T-helper 1 cell treated with Interleukin-12 subunit alpha and Interleukin-12 subunit beta and Interleukin-4 antibody, amounts not matched to agents 30 μg/mL and 1 μg/mL, for 36 hours (primary cell): ENCODE measurements at regions not wholly inside any gene's neighbourhood (a gene's known extent, or its start where the extent isn't known, plus 50 kb on each side); places are given as distances from the start of the nearest gene placed in this dataset.
"Not testable (repeated sequence)": the region's sequence is repeated elsewhere in the genome, so short reads cannot be mapped to it uniquely, and the experiment has no call there.

Experiments used
- H3K27ac Mint-ChIP-seq: one replicate; pipeline ENCODE4 v1.8.0; 2021; ENCODE audit warnings: mild to moderate bottlenecking, mixed read lengths
- H3K27me3 Mint-ChIP-seq: one replicate; pipeline ENCODE4 v1.8.0; 2021; ENCODE audit warnings: low read depth, mixed read lengths
- H3K36me3 Mint-ChIP-seq: one replicate; pipeline ENCODE4 v1.8.0; 2021; ENCODE audit warnings: low read depth, mixed read lengths
- H3K4me1 Mint-ChIP-seq: one replicate; pipeline ENCODE4 v1.8.0; 2021; ENCODE audit warnings: low read depth, mixed read lengths
- H3K4me3 Mint-ChIP-seq: one replicate; pipeline ENCODE4 v1.8.0; 2021; ENCODE audit warnings: mild to moderate bottlenecking, moderate library complexity, mixed read lengths
- H3K9me3 Mint-ChIP-seq: one replicate; pipeline ENCODE4 v1.8.0; 2021; ENCODE audit warnings: mixed read lengths

DNA sequence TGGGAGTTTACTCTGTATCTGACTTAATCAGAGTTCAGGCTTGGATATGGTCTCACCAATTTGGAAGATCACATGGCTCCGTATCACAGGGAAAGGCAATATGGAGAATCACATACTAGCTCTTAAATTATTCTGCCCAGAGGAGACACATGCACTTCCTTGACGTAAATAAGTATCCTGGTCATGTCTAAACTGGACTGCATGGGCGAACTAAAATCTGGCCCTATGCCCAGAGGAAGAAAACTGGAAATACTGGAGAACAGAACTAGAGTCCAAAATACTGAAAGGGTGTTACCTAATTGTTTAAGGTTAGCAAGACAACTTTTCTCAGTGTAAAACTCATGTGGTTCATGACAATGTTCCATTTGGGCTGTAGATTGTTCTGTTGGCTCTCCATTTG, 832.3 kb downstream of the RAB28 start:
- Mint-ChIP-seq H3K27me3 (no peaks in the 10 kb centered on the region), H3K9me3 (peaks cover 5% of the 10 kb centered on the region), H3K4me3 (no peak overlapping the region), H3K36me3 (no peaks in the 10 kb centered on the region), H3K4me1 (no peaks in the 10 kb centered on the region), H3K27ac (no peak overlapping the region)

DNA sequence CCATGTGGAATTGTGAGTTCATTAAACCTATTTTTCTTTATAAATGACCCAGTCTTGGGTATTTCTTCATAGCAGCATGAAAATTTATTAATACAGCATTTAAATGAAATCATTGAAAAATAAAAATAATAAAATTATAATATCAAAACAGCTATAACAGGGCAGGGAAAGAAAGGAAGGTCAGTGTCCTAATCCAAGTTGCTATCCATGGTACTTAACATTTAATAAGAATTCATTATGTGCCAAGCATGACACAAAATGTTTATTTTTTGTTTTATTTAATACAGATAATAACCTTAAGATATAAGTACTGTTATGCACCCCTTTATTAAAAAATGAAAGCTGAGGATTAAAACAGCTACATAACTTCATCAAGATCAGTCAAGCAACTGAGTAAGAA, 838.4 kb downstream of the RAB28 start:
- H3K4me3 Mint-ChIP-seq, result no peak overlapping the region
- no peaks in the 10 kb centered on the region for H3K36me3 Mint-ChIP-seq
- H3K9me3 Mint-ChIP-seq, result no peaks in the 10 kb centered on the region
- H3K27me3 Mint-ChIP-seq, result no peaks in the 10 kb centered on the region
- H3K4me1 Mint-ChIP-seq, result no peaks in the 10 kb centered on the region
- no peak overlapping the region for H3K27ac Mint-ChIP-seq

DNA sequence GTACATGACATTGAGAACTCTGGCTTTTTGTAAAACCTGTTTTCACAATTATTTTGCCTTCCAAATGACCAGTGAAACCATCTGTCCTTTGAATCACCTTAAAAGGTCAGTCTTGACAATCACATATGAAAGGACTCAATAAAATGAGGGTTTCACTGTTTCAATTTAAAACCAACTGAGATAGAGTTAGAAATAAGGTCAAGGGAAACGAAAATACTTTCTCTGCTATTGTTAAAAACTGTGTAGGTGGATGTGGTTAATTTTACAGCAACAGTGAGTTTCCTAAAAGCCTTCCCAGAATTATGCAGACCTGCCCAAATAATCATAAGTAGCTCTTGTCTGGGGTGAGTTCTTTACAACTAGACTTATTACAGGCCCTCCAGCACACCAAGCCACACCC, 839.9 kb downstream of the RAB28 start:
- Mint-ChIP-seq H3K27ac (no peak overlapping the region), H3K27me3 (no peaks in the 10 kb centered on the region), H3K9me3 (no peaks in the 10 kb centered on the region), H3K36me3 (no peaks in the 10 kb centered on the region), H3K4me1 (no peaks in the 10 kb centered on the region), H3K4me3 (no peak overlapping the region)

DNA sequence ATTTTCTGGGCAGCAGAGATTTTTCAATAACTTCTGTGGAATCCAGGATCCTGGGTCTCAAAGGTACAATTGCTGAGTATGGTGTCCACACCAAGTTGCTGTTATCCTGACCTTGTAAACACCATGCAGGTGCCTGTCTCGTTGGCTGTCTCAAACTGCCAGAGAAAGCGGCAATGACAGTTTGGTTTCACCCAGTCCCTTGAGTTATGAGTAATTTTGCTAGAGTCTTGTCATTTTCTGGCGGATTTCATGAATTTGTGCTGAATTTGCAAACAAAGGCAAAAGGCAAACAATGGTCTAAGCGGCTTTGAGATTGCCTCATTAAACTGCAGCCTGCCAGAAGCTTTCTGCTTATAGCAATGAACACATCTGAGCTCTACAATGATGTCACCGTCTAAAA, 847.9 kb downstream of the RAB28 start:
- Mint-ChIP-seq H3K36me3 (no peaks in the 10 kb centered on the region), H3K4me1 (no peaks in the 10 kb centered on the region), H3K27ac (no peak overlapping the region)

DNA sequence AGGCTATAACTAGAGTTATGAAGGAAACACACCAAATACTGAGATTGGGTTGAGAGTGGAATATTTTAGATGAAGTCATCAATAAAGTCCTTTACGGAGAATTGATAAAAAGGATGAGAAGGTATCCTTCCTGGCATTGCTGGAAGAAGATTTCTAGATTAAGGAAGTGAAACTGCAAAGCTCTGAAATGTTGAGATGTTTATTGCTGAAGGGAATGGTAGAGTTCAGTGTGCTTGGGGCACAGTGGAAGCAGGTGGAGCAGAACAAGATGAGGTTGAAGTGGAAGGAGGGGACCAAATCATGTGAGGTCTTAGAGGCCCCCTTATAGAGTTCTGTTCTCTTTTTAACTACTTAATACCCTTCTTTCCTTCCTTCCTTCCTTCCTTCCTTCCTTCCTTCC, 848.5 kb downstream of the RAB28 start:
- Mint-ChIP-seq H3K4me3 (no peak overlapping the region), H3K27ac (no peak overlapping the region), H3K9me3 (peaks cover 4% of the 10 kb centered on the region), H3K4me1 (no peaks in the 10 kb centered on the region), H3K27me3 (peaks cover 4% of the 10 kb centered on the region), H3K36me3 (no peaks in the 10 kb centered on the region)

More for the DNA sequence above, 847.9 kb downstream of the RAB28 start:
- Mint-ChIP-seq H3K27me3 (peaks cover 4% of the 10 kb centered on the region), H3K4me3 (no peak overlapping the region), H3K9me3 (peaks cover 4% of the 10 kb centered on the region)

DNA sequence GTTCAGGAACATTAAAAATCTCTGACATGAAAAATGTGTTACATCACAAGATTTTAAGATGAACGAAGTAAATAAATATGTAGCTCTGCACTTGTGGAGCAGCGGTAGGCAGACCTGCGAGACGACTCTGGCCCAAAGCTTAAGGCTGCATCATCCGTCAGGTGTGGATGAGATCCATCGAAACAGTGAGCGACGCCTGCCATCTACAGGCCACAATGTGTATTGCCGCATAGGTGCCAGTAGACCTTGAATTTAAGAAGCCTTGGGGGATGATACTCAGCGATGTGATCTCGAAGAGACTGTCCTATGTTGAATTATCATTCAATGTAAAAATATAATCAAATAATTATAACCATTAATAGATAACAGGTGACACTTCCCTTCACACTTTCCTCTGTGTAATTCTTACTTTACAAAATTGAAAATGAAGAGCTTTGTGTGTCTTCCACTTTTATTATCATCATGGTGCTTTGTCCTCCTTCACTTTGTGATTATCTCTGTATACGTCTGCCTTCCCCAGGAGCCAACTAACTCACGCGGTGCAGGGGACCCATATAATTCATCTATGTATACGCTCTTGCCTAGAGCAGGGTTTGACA, 851.0 kb downstream of the RAB28 start:
- no peak overlapping the region for H3K27ac Mint-ChIP-seq
- H3K9me3 Mint-ChIP-seq, result peaks cover 9% of the 10 kb centered on the region
- H3K36me3 Mint-ChIP-seq, result no peaks in the 10 kb centered on the region
- H3K4me3 Mint-ChIP-seq, result no peak overlapping the region
- peaks cover 4% of the 10 kb centered on the region for H3K27me3 Mint-ChIP-seq
- H3K4me1 Mint-ChIP-seq, result no peaks in the 10 kb centered on the region

DNA sequence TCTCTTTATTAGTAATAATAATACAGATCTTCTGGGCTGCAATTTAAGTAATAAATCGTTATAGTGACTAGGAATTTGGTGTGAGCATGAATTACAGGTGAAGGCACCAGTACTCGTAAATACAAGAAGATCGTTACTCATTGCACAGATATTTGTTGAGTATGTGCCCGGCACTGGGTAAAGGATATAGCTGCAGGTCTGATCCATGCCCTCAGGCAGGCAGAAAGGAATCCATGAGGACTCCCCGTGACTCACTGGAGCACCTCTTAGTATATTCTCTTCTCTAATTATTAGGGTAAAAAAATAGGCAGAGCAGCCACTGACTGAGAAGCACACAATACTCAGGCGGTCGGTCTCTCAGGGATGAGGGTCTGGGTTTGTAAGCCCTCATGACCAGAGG, 868.3 kb downstream of the RAB28 start:
- H3K4me1 Mint-ChIP-seq, result no peaks in the 10 kb centered on the region
- no peaks in the 10 kb centered on the region for H3K36me3 Mint-ChIP-seq
- no peak overlapping the region for H3K27ac Mint-ChIP-seq
- no peaks in the 10 kb centered on the region for H3K27me3 Mint-ChIP-seq
- no peaks in the 10 kb centered on the region for H3K9me3 Mint-ChIP-seq
- H3K4me3 Mint-ChIP-seq, result no peak overlapping the region

DNA sequence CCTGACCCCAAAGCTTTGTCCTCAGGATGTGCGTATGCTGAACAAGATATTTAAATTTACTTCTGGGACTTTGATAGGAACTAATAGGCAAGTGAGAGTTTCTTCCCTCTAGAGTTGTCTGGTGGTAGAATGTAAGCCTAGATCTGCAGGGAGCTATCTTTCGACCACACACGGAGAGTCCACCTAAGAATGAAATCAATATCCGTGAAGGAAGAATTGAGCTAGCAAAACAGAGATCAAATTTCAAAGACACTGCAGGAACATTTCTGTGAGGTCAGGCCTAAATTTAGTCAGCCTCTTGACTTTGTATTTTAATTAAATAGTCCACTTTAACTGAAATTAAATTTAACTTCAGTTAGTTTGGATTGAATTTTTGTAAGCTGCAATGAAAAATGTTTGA, 871.3 kb downstream of the RAB28 start:
- no peaks in the 10 kb centered on the region for H3K9me3 Mint-ChIP-seq
- H3K4me3 Mint-ChIP-seq, result no peak overlapping the region
- H3K4me1 Mint-ChIP-seq, result no peaks in the 10 kb centered on the region
- no peaks in the 10 kb centered on the region for H3K27me3 Mint-ChIP-seq
- no peaks in the 10 kb centered on the region for H3K36me3 Mint-ChIP-seq
- no peak overlapping the region for H3K27ac Mint-ChIP-seq

DNA sequence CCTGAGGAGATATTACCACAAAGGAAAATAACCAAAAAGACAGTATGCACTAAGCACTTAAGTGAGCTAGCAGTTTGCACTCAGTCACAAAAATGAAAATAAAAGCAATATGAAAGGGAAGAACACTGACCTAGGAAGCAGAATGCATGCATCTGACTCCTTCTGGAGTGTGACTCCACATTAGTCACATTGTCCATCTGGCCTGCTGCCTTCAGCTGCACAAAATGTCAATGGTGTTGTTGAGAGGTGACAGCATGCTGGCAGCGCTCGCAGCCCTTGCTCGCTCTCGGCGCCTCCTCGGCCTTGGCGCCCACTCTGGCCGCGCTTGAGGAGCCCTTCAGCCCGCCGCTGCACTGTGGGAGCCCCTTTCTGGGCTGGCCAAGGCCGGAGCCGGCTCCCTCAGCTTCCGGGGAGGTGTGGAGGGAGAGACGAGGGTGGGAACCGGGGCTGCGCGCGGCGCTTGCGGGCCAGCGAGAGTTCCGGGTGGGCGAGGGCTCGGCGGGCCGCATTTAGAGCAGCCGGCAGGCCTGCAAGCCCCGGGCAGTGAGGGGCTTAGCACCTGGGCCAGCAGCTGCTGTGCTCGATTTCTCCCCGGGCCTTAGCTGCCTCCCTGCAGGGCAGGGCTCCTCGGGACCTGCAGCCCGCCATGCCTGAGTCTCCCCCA, 874.8 kb downstream of the RAB28 start:
- H3K27me3 Mint-ChIP-seq, H3K4me3 Mint-ChIP-seq, H3K9me3 Mint-ChIP-seq, H3K36me3 Mint-ChIP-seq, H3K4me1 Mint-ChIP-seq, H3K27ac Mint-ChIP-seq: not testable (repeated sequence)

DNA sequence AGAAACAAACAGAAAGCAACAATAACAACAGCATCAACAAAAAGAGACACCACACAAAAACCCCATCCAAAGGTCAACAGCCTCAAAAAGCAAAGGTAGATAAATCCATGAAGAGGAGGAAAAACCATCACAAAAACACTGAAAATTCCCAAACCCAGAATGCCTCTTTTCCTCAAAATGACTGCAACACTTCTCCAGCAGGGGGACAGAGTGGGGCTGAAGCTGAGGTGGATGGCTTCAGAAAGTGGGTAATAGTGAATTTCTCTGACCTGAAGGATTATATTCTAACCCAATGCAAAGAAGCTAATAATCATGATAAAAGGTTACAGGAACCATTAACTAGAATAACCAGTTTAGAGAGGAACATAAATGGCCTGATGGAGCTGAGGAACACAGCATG, 888.2 kb downstream of the RAB28 start:
- H3K36me3 Mint-ChIP-seq, result no peaks in the 10 kb centered on the region
- peaks cover 9% of the 10 kb centered on the region for H3K9me3 Mint-ChIP-seq
- H3K4me1 Mint-ChIP-seq, result no peaks in the 10 kb centered on the region
- no peaks in the 10 kb centered on the region for H3K27me3 Mint-ChIP-seq
- H3K4me3 Mint-ChIP-seq, result no peak overlapping the region
- no peak overlapping the region for H3K27ac Mint-ChIP-seq

DNA sequence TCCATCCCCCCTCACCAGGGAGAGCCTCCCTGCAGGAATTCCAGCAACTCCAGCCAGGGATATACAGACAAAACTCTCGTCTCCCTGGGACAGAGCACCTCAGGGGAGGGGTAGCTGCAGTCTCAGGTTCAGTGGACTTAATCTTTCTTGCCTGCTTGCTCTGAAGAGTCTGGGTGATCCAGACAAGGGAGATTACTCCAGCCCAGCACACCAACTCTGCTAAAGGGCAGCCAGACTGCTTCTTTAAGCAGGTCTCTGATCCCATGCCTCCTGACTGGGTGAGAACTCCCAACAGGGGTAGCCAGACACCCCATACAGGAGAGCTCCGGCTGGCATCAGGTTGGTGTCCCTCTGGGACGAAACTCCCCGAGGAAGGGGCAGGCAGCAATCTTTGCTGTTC, 888.7 kb downstream of the RAB28 start:
- Mint-ChIP-seq H3K27me3 (no peaks in the 10 kb centered on the region), H3K4me3 (no peak overlapping the region), H3K36me3 (no peaks in the 10 kb centered on the region), H3K9me3 (peaks cover 9% of the 10 kb centered on the region), H3K4me1 (no peaks in the 10 kb centered on the region), H3K27ac (no peak overlapping the region)

DNA sequence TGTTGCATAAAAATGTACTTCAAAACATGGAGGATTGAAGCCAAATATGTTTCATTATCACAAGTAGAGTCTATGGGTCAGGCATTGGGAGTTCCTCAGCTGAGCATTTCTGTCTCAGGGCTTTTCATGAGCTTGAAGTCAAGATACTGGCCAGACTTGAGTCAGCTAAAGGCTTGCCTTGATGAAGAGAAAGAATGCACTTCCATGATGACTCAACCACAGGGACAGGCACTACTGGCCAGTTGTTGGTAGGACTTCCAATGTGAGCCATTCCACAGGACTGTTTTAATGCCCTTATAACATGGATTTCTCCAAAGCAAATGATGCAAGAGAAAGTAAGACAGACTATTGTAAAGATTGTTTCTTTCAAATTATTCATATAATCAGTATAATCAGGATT, 895.6 kb downstream of the RAB28 start:
- Mint-ChIP-seq H3K4me3 (no peak overlapping the region), H3K27me3 (no peaks in the 10 kb centered on the region), H3K4me1 (no peaks in the 10 kb centered on the region), H3K9me3 (no peaks in the 10 kb centered on the region), H3K27ac (no peak overlapping the region), H3K36me3 (no peaks in the 10 kb centered on the region)

DNA sequence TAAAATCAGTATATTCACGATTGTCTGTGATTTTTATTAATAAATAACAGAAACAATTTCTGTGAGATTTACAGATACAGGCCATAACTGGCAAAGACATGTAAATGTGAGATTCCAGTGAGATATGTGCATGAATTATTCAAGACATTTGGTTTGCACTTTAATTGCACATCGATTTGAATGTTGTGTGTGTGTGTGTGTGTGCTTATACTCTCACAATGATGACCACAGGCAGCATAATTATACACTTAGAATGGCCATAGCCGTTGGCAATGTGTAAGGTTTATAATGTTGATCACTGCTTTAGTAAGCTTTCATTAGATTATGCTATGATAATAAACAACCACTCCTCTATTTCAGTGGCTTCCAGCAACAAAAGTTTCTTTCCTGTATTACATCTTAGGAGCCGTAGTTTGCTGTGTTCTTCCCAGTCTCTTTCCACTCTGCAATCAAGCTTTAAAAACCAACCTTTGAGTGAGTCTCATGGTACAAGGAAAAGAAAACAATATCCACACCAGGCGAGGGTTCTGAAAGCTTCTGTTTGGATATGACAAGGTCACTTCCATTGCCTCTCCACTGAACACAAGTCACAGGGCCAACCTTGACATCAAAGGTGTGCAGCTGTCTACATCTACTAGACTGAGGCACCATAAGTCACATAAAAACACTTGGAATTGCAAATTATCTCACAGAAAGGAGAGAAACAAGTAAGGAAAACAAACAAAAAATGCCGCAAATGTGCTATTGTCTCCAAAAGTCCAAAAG, 897.7 kb downstream of the RAB28 start:
- H3K4me1 Mint-ChIP-seq, result no peaks in the 10 kb centered on the region
- no peak overlapping the region for H3K4me3 Mint-ChIP-seq
- H3K27ac Mint-ChIP-seq, result no peak overlapping the region
- no peaks in the 10 kb centered on the region for H3K27me3 Mint-ChIP-seq
- no peaks in the 10 kb centered on the region for H3K36me3 Mint-ChIP-seq
- H3K9me3 Mint-ChIP-seq, result no peaks in the 10 kb centered on the region

DNA sequence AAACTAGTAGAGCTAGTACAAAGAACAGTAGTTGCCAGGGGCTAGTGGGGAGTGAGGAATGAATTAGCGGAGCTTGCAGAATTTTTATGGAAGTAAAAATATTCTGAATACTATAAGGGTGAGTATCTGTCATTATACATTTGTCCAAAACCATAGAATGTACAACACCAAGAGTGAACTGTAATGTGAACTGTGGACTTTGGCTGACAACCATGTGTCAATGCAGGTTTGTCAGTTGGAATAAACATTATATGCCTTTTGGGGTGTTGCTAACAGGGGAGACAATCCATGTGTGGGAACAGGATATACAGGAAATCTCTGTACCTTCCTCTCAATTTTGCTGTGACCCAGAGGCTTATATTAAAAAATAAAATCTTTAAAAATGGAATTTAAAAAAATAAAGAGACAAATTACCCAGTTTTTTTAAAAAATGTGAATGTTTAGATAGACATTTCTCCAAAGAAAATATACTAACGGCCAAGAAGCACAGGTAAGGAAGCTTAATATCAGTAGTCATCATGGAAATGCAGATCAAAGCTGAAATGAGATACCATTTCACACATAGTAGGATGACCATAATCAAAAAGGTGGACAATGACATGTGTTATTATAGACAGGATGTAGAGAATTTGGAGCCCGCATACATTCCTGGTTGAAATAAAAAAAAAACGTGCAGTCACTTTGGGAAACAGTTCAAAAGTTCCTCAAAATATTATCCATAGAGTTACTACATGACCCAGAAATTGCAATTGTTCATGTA, 899.8 kb downstream of the RAB28 start:
- Mint-ChIP-seq H3K4me3 (no peak overlapping the region), H3K27ac (no peak overlapping the region), H3K4me1 (no peaks in the 10 kb centered on the region), H3K27me3 (no peaks in the 10 kb centered on the region), H3K36me3 (no peaks in the 10 kb centered on the region), H3K9me3 (no peaks in the 10 kb centered on the region)

DNA sequence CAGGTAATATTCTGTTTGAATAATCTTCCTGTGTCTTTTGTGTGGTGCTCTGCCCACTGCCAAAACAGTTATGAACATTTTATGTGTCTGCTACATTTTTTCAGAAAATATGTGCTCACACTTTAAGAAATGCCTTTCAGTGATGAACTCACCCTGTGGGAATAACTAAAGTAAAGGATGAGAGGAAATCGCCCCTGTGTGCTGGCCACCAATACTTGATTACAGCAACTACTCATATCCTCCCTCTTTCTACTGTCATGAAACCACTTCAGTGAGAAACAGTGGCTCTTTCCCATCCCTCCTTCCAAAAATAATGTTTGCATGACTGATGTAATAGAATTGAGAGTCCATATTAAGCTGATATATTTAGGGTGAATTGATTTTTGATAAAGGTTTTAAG, 900.9 kb downstream of the RAB28 start:
- no peak overlapping the region for H3K4me3 Mint-ChIP-seq

More for the DNA sequence above, 900.9 kb downstream of the RAB28 start:
- Mint-ChIP-seq H3K36me3 (no peaks in the 10 kb centered on the region), H3K9me3 (no peaks in the 10 kb centered on the region), H3K27ac (no peak overlapping the region), H3K27me3 (no peaks in the 10 kb centered on the region), H3K4me1 (no peaks in the 10 kb centered on the region)
